HG03469 (cell line): ENCODE measurements at regions not wholly inside any gene's neighbourhood (a gene's known extent, or its start where the extent isn't known, plus 50 kb on each side); places are given as distances from the start of the nearest gene placed in this dataset.
"Not testable (repeated sequence)": the region's sequence is repeated elsewhere in the genome, so short reads cannot be mapped to it uniquely, and the experiment has no call there.

Source experiments
- ATAC-seq: cut with Tn5 transposase; IDR thresholded peaks from one replicate; pipeline ENCODE4 v1.9.1; 2021; ENCODE audit warnings: mild to moderate bottlenecking, moderate library complexity, moderate number of reproducible peaks; ENCODE audit not compliant: unreplicated experiment

GRCh38 chr12:74676955-74677354 is 139.3 kb downstream of the ATXN7L3B start:
- ATAC-seq, result not testable (repeated sequence)

GRCh38 chr12:74685385-74685784 is 147.8 kb downstream of the ATXN7L3B start:
- no peak for ATAC-seq

- ATAC-seq, result no peak
Measured at GRCh38 chr12:74689071-74689655, 151.5 kb downstream of the ATXN7L3B start.

GRCh38 chr12:74689929-74690328 is 152.3 kb downstream of the ATXN7L3B start:
- ATAC-seq, result no peak

- ATAC-seq, result no peak
Measured at GRCh38 chr12:74719447-74719846, 181.8 kb downstream of the ATXN7L3B start.

GRCh38 chr12:74722709-74723108 is 185.1 kb downstream of the ATXN7L3B start:
- no peak for ATAC-seq

- ATAC-seq, result no peak
Measured at GRCh38 chr12:74725154-74725553, 187.5 kb downstream of the ATXN7L3B start.

- no peak for ATAC-seq
Measured at GRCh38 chr12:74728006-74728405, 190.4 kb downstream of the ATXN7L3B start.

GRCh38 chr12:74732164-74732784 is 194.6 kb downstream of the ATXN7L3B start:
- no peak for ATAC-seq

GRCh38 chr12:74732826-74733225 is 195.2 kb downstream of the ATXN7L3B start:
- no peak for ATAC-seq

- ATAC-seq, result no peak
Measured at GRCh38 chr12:74741112-74741511, 203.5 kb downstream of the ATXN7L3B start.

- no peak for ATAC-seq
Measured at GRCh38 chr12:74747305-74747704, 209.7 kb downstream of the ATXN7L3B start.

GRCh38 chr12:74751441-74751840 is 213.8 kb downstream of the ATXN7L3B start:
- ATAC-seq, result no peak

- ATAC-seq, result no peak
Measured at GRCh38 chr12:74752215-74752614, 214.6 kb downstream of the ATXN7L3B start.

- ATAC-seq, result no peak
Measured at GRCh38 chr12:74770552-74770951, 232.9 kb downstream of the ATXN7L3B start.

GRCh38 chr12:74775276-74775675 is 237.6 kb downstream of the ATXN7L3B start:
- no peak for ATAC-seq

- ATAC-seq, result no peak
Measured at GRCh38 chr12:74776378-74776777, 238.7 kb downstream of the ATXN7L3B start.

GRCh38 chr12:74780182-74780849 is 242.7 kb downstream of the ATXN7L3B start:
- no peak for ATAC-seq

- not testable (repeated sequence) for ATAC-seq
Measured at GRCh38 chr12:74780850-74781241, 243.2 kb downstream of the ATXN7L3B start.

GRCh38 chr12:74781991-74782485 is 244.4 kb downstream of the ATXN7L3B start:
- no peak for ATAC-seq

- no peak for ATAC-seq
Measured at GRCh38 chr12:74790931-74791330, 253.3 kb downstream of the ATXN7L3B start.

- ATAC-seq, result no peak
Measured at GRCh38 chr12:74791365-74791764, 253.7 kb downstream of the ATXN7L3B start.
